ENCODE measurements at regions not wholly inside any gene's neighbourhood (a gene's known extent, or its start where the extent isn't known, plus 50 kb on each side); places are given as distances from the start of the nearest gene placed in this dataset.

DNA sequence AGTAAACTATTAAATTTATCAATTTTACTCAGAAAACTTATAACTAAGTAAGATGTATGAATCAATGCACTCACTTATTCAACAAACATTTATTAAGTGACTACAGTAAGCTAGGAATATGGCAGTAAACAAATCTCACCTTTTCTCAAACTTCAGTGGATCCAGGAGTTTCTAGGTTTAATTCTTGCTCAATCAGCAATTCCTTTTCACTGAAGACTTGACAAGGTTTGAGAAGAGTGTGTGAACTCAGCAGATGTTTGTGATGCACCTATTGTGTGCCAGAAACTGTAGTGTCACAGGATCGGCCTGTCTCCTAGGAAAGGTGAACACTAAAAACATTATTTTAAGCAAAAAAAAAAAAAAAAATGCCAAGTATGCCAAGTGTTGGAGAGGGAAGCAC is 167.8 kb downstream of the ALG10 start:
- TF ChIP-seq, protein P1, sequence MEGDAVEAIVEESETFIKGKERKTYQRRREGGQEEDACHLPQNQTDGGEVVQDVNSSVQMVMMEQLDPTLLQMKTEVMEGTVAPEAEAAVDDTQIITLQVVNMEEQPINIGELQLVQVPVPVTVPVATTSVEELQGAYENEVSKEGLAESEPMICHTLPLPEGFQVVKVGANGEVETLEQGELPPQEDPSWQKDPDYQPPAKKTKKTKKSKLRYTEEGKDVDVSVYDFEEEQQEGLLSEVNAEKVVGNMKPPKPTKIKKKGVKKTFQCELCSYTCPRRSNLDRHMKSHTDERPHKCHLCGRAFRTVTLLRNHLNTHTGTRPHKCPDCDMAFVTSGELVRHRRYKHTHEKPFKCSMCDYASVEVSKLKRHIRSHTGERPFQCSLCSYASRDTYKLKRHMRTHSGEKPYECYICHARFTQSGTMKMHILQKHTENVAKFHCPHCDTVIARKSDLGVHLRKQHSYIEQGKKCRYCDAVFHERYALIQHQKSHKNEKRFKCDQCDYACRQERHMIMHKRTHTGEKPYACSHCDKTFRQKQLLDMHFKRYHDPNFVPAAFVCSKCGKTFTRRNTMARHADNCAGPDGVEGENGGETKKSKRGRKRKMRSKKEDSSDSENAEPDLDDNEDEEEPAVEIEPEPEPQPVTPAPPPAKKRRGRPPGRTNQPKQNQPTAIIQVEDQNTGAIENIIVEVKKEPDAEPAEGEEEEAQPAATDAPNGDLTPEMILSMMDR (conservative IDR thresholded peaks at IDR 0.05), result no peak
- TF ChIP-seq ZFX (IDR thresholded peaks at IDR 0.05), result no peak
